ENCODE measurements at regions not wholly inside any gene's neighbourhood (a gene's known extent, or its start where the extent isn't known, plus 50 kb on each side); places are given as distances from the start of the nearest gene placed in this dataset.
"Not testable (repeated sequence)": the region's sequence is repeated elsewhere in the genome, so short reads cannot be mapped to it uniquely, and the experiment has no call there.

GRCh38 chr9:66601472-66601871 lies 299.1 kb upstream of the ZNF658 start:
- not testable (repeated sequence) for H3K27ac Mint-ChIP-seq (ENCODE audit: low read depth, unreplicated experiment); H3K9me3 Mint-ChIP-seq (ENCODE audit: unreplicated experiment)

GRCh38 chr9:66631521-66632046 lies 268.9 kb upstream of the ZNF658 start:
- DNase-seq (ENCODE audit: unreplicated experiment): not testable (repeated sequence)

More at GRCh38 chr9:66601472-66601871, 299.1 kb upstream of the ZNF658 start:
- CTCF ChIA-PET; BruUV-seq (replicated peaks); H3K27me3 Mint-ChIP-seq (ENCODE audit: insufficient read depth, unreplicated experiment); H3K4me1 Mint-ChIP-seq (ENCODE audit: insufficient read depth, unreplicated experiment); H3K36me3 Mint-ChIP-seq (ENCODE audit: insufficient read depth, unreplicated experiment); intact Hi-C loops (cut with micrococcal nuclease); POLR2A ChIA-PET; H3K4me3 Mint-ChIP-seq (ENCODE audit: unreplicated experiment): not testable (repeated sequence)
- peak; percentile 0 for DNase-seq (ENCODE audit: unreplicated experiment)

GRCh38 chr9:66647675-66648074 lies 252.8 kb upstream of the ZNF658 start:
- intact Hi-C loops (cut with micrococcal nuclease): not testable (repeated sequence)

More at GRCh38 chr9:66631521-66632046, 268.9 kb upstream of the ZNF658 start:
- H3K36me3 Mint-ChIP-seq (ENCODE audit: insufficient read depth, unreplicated experiment); H3K27me3 Mint-ChIP-seq (ENCODE audit: insufficient read depth, unreplicated experiment); H3K4me1 Mint-ChIP-seq (ENCODE audit: insufficient read depth, unreplicated experiment); intact Hi-C loops (cut with micrococcal nuclease); POLR2A ChIA-PET; H3K9me3 Mint-ChIP-seq (ENCODE audit: unreplicated experiment); BruUV-seq (replicated peaks); H3K4me3 Mint-ChIP-seq (ENCODE audit: unreplicated experiment); CTCF ChIA-PET; H3K27ac Mint-ChIP-seq (ENCODE audit: low read depth, unreplicated experiment): not testable (repeated sequence)

GRCh38 chr9:66690242-66690641 lies 210.3 kb upstream of the ZNF658 start:
- BruUV-seq (replicated peaks): not testable (repeated sequence)

More at GRCh38 chr9:66647675-66648074, 252.8 kb upstream of the ZNF658 start:
- POLR2A ChIA-PET; H3K27me3 Mint-ChIP-seq (ENCODE audit: insufficient read depth, unreplicated experiment); H3K36me3 Mint-ChIP-seq (ENCODE audit: insufficient read depth, unreplicated experiment); DNase-seq (ENCODE audit: unreplicated experiment); H3K4me1 Mint-ChIP-seq (ENCODE audit: insufficient read depth, unreplicated experiment); H3K4me3 Mint-ChIP-seq (ENCODE audit: unreplicated experiment); H3K9me3 Mint-ChIP-seq (ENCODE audit: unreplicated experiment); BruUV-seq (replicated peaks); H3K27ac Mint-ChIP-seq (ENCODE audit: low read depth, unreplicated experiment); CTCF ChIA-PET: not testable (repeated sequence)

GRCh38 chr9:66695561-66696240 lies 204.8 kb upstream of the ZNF658 start:
- CTCF ChIA-PET; DNase-seq (ENCODE audit: unreplicated experiment); intact Hi-C loops (cut with micrococcal nuclease); H3K27me3 Mint-ChIP-seq (ENCODE audit: insufficient read depth, unreplicated experiment); H3K36me3 Mint-ChIP-seq (ENCODE audit: insufficient read depth, unreplicated experiment); H3K27ac Mint-ChIP-seq (ENCODE audit: low read depth, unreplicated experiment); H3K9me3 Mint-ChIP-seq (ENCODE audit: unreplicated experiment); H3K4me1 Mint-ChIP-seq (ENCODE audit: insufficient read depth, unreplicated experiment); H3K4me3 Mint-ChIP-seq (ENCODE audit: unreplicated experiment); POLR2A ChIA-PET; BruUV-seq (replicated peaks): not testable (repeated sequence)

More at GRCh38 chr9:66690242-66690641, 210.3 kb upstream of the ZNF658 start:
- H3K36me3 Mint-ChIP-seq (ENCODE audit: insufficient read depth, unreplicated experiment); POLR2A ChIA-PET; intact Hi-C loops (cut with micrococcal nuclease); H3K4me3 Mint-ChIP-seq (ENCODE audit: unreplicated experiment); H3K9me3 Mint-ChIP-seq (ENCODE audit: unreplicated experiment); H3K27ac Mint-ChIP-seq (ENCODE audit: low read depth, unreplicated experiment); H3K4me1 Mint-ChIP-seq (ENCODE audit: insufficient read depth, unreplicated experiment); CTCF ChIA-PET; DNase-seq (ENCODE audit: unreplicated experiment); H3K27me3 Mint-ChIP-seq (ENCODE audit: insufficient read depth, unreplicated experiment): not testable (repeated sequence)

GRCh38 chr9:66697343-66698065 lies 203.0 kb upstream of the ZNF658 start:
- H3K27ac Mint-ChIP-seq (ENCODE audit: low read depth, unreplicated experiment); H3K27me3 Mint-ChIP-seq (ENCODE audit: insufficient read depth, unreplicated experiment); DNase-seq (ENCODE audit: unreplicated experiment); H3K4me3 Mint-ChIP-seq (ENCODE audit: unreplicated experiment); POLR2A ChIA-PET; intact Hi-C loops (cut with micrococcal nuclease); H3K36me3 Mint-ChIP-seq (ENCODE audit: insufficient read depth, unreplicated experiment); CTCF ChIA-PET; BruUV-seq (replicated peaks); H3K4me1 Mint-ChIP-seq (ENCODE audit: insufficient read depth, unreplicated experiment); H3K9me3 Mint-ChIP-seq (ENCODE audit: unreplicated experiment): not testable (repeated sequence)

GRCh38 chr9:66698066-66698455 lies 202.5 kb upstream of the ZNF658 start:
- DNase-seq (ENCODE audit: unreplicated experiment); H3K4me3 Mint-ChIP-seq (ENCODE audit: unreplicated experiment); H3K4me1 Mint-ChIP-seq (ENCODE audit: insufficient read depth, unreplicated experiment); BruUV-seq (replicated peaks); intact Hi-C loops (cut with micrococcal nuclease); H3K27me3 Mint-ChIP-seq (ENCODE audit: insufficient read depth, unreplicated experiment); POLR2A ChIA-PET; H3K9me3 Mint-ChIP-seq (ENCODE audit: unreplicated experiment); CTCF ChIA-PET; H3K27ac Mint-ChIP-seq (ENCODE audit: low read depth, unreplicated experiment); H3K36me3 Mint-ChIP-seq (ENCODE audit: insufficient read depth, unreplicated experiment): not testable (repeated sequence)

- H3K27ac Mint-ChIP-seq (ENCODE audit: low read depth, unreplicated experiment); intact Hi-C loops (cut with micrococcal nuclease); DNase-seq (ENCODE audit: unreplicated experiment); H3K27me3 Mint-ChIP-seq (ENCODE audit: insufficient read depth, unreplicated experiment); H3K9me3 Mint-ChIP-seq (ENCODE audit: unreplicated experiment); H3K36me3 Mint-ChIP-seq (ENCODE audit: insufficient read depth, unreplicated experiment); CTCF ChIA-PET; H3K4me3 Mint-ChIP-seq (ENCODE audit: unreplicated experiment); H3K4me1 Mint-ChIP-seq (ENCODE audit: insufficient read depth, unreplicated experiment); BruUV-seq (replicated peaks); POLR2A ChIA-PET: not testable (repeated sequence)
These were observed 198.8 kb upstream of the ZNF658 start for GRCh38 chr9:66701411-66702377.

- intact Hi-C loops (cut with micrococcal nuclease); H3K27me3 Mint-ChIP-seq (ENCODE audit: insufficient read depth, unreplicated experiment); H3K4me3 Mint-ChIP-seq (ENCODE audit: unreplicated experiment); H3K4me1 Mint-ChIP-seq (ENCODE audit: insufficient read depth, unreplicated experiment); H3K36me3 Mint-ChIP-seq (ENCODE audit: insufficient read depth, unreplicated experiment); CTCF ChIA-PET; POLR2A ChIA-PET; DNase-seq (ENCODE audit: unreplicated experiment); H3K27ac Mint-ChIP-seq (ENCODE audit: low read depth, unreplicated experiment); BruUV-seq (replicated peaks); H3K9me3 Mint-ChIP-seq (ENCODE audit: unreplicated experiment): not testable (repeated sequence)
These were observed 189.0 kb upstream of the ZNF658 start for GRCh38 chr9:66711553-66711952.
